ENCODE measurements at regions not wholly inside any gene's neighbourhood (a gene's known extent, or its start where the extent isn't known, plus 50 kb on each side); places are given as distances from the start of the nearest gene placed in this dataset.

DNA sequence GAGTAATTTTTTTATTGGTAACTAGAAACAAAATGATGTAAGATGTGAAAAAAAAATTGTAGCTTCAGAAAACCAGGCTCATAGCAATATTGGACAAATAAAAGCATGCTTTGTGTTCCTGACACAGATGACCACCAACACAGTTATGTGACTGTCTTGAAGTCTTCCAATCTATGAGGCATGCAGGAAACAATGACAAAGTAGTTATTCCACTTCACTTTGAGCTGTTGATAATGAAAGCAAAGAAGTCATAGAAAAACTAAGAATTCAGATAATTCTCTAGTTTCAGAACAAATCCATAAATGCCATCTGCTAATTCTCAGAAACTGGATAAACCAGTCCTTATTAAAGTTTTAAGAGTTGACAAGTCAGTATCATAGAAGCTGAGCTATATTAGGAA is 378.4 kb upstream of the SEMA3D start:
- TF ChIP-seq MXI1 (conservative IDR thresholded peaks at IDR 0.05; ENCODE audit: poor library complexity, severe bottlenecking): no peak
- TF ChIP-seq POLR2AphosphoS5 (IDR thresholded peaks at IDR 0.05): no peak
- no peak for TF ChIP-seq EP300 (conservative IDR thresholded peaks at IDR 0.05; ENCODE audit: poor library complexity, severe bottlenecking)
